ENCODE measurements at regions not wholly inside any gene's neighbourhood (a gene's known extent, or its start where the extent isn't known, plus 50 kb on each side); places are given as distances from the start of the nearest gene placed in this dataset.

DNA sequence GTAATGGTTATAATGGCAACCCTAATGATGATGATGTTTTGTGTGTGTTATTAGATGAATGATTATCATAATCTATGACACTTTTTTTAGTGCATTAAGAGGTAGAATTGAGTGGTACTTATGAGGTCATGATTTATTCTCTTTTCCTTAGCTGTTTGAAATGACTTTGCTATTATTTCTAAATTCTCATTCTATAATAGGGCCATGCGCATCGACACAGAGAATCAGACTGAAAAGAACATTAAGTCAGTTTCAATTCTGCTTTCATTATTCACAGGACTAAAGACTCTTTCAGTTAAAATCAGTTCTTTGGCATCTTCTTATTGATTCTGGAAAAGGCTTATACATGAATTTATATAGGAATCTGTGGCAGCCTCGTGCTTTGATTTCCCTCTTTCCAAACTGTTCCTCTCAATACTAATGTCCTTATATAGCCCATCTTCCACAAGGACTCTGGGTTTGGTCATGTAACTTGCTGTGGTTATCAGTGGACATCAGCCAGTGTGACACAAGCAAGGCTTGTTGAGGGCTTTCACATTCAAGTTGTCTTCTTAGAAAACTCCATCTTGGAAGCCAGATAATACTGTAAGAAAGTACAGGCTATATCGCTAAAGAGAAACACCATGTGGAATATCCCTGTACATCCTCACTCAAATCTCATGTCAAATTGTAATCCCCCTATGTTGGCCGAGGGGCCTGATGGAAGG, 140.3 kb upstream of the CHD1 start:
- H3K14ac ChIP-seq (ENCODE audit: insufficient read depth, low read length), result no peak overlapping the region
- no peak overlapping the region for H3K9ac ChIP-seq (ENCODE audit: extremely low read depth, insufficient read length, low read length)
- no peaks in the 10 kb centered on the region for H4K20me1 ChIP-seq (ENCODE audit: control insufficient read depth, insufficient read depth, insufficient read length)
- H3K79me2 ChIP-seq (ENCODE audit: insufficient read depth, low read length), result no peaks in the 10 kb centered on the region
- no peak overlapping the region for H3K23ac ChIP-seq (ENCODE audit: insufficient read length, low read depth, low read length)
- H3T11ph ChIP-seq (ENCODE audit: low read length), result no peak overlapping the region
- Mint-ChIP-seq H3K36me3 (ENCODE audit: insufficient read depth in 1 of 3, low read depth in 3 of 3) (no peaks in the 10 kb centered on the region), H3K9me3 (no peaks in the 10 kb centered on the region; a peak in 1 of 5 replicates), H3K4me3 (no peak overlapping the region), H3K27me3 (ENCODE audit: low read depth) (no peaks in the 10 kb centered on the region), H3K27ac (no peak overlapping the region), H3K4me1 (no peaks in the 10 kb centered on the region)
- H2BK15ac ChIP-seq (ENCODE audit: low read depth, low read length), result no peak overlapping the region
- H3K79me1 ChIP-seq (ENCODE audit: insufficient read depth, low read depth, low read length, poor library complexity, severe bottlenecking), result no peaks in the 10 kb centered on the region
- no peak overlapping the region for H2BK120ac ChIP-seq (ENCODE audit: low read depth, low read length, poor library complexity, severe bottlenecking)
- no peaks in the 10 kb centered on the region for H3K4me1 ChIP-seq (ENCODE audit: insufficient read depth, low read length)
- H2BK12ac ChIP-seq (ENCODE audit: insufficient read length, low read depth, low read length), result no peak overlapping the region
- no peak overlapping the region for H4K91ac ChIP-seq (ENCODE audit: insufficient read length, low read depth, low read length)
- no peak overlapping the region for H4K5ac ChIP-seq (ENCODE audit: insufficient read length, low read depth, low read length)
- no peak overlapping the region for H3K18ac ChIP-seq (ENCODE audit: insufficient read length, low read depth, low read length)
- WGBS (ENCODE audit: extremely low coverage, insufficient read length, low lambda C conversion rate), result no CpG with 5 or more reads among the region's 5 CpGs
- DNase-seq, result no peak
- H3K56ac ChIP-seq (ENCODE audit: insufficient read length, low read depth, low read length), result no peak overlapping the region
- no peak overlapping the region for H2AFZ ChIP-seq (ENCODE audit: low read length)
- H2BK20ac ChIP-seq (ENCODE audit: low read depth, low read length, poor library complexity, severe bottlenecking), result no peak overlapping the region
- H3K27me3 ChIP-seq (ENCODE audit: insufficient read depth, low read length), result no peaks in the 10 kb centered on the region; the same call in 1 of the 2 replicates
- TF ChIP-seq, protein P1, sequence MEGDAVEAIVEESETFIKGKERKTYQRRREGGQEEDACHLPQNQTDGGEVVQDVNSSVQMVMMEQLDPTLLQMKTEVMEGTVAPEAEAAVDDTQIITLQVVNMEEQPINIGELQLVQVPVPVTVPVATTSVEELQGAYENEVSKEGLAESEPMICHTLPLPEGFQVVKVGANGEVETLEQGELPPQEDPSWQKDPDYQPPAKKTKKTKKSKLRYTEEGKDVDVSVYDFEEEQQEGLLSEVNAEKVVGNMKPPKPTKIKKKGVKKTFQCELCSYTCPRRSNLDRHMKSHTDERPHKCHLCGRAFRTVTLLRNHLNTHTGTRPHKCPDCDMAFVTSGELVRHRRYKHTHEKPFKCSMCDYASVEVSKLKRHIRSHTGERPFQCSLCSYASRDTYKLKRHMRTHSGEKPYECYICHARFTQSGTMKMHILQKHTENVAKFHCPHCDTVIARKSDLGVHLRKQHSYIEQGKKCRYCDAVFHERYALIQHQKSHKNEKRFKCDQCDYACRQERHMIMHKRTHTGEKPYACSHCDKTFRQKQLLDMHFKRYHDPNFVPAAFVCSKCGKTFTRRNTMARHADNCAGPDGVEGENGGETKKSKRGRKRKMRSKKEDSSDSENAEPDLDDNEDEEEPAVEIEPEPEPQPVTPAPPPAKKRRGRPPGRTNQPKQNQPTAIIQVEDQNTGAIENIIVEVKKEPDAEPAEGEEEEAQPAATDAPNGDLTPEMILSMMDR (conservative IDR thresholded peaks at IDR 0.05), result no peak
- no peak overlapping the region for H2BK5ac ChIP-seq (ENCODE audit: insufficient read length, low read length)
- H4K8ac ChIP-seq (replicated peaks; ENCODE audit: insufficient read length, low read depth, low read length), result no peak overlapping the region
- H3K27ac ChIP-seq (ENCODE audit: insufficient read length, low read depth, low read length), result no peak overlapping the region
- H3K23me2 ChIP-seq (ENCODE audit: insufficient read length, low read depth, low read length, poor library complexity, severe bottlenecking), result no peaks in the 10 kb centered on the region
- H3K9me3 ChIP-seq (ENCODE audit: control insufficient read depth, low read depth, low read length), result no peaks in the 10 kb centered on the region
- no peak overlapping the region for H3K4me2 ChIP-seq (ENCODE audit: insufficient read depth, insufficient read length, low read length)
- no peak overlapping the region for H3K4ac ChIP-seq (ENCODE audit: low read depth, low read length)
- no peak overlapping the region for H2AK5ac ChIP-seq (ENCODE audit: insufficient read length, low read length)
